Natural killer cell (primary cell): ENCODE measurements at regions not wholly inside any gene's neighbourhood (a gene's known extent, or its start where the extent isn't known, plus 50 kb on each side); places are given as distances from the start of the nearest gene placed in this dataset.

ENCODE experiments used
- ATAC-seq, 3 donors: fragments of 150-1000 bp in 2 of 3; fragments of 200-7000 bp in 1 of 3; cut with Tn5 transposase; 1 replicate in 1 of 3; 2 replicates in 2 of 3; pipeline ENCODE4 v1.10.0; 2021; ENCODE audit warnings: mild to moderate bottlenecking in 2 of 3, moderate library complexity in 2 of 3
- DNase-seq, 2 donors: peaks; one replicate each; pipeline versions ENCODE4 v3.0.0 to v3.0.0-alpha.2; 2013 to 2021; ENCODE audit warnings: mixed read lengths in 1 of 2
- H3K27ac ChIP-seq: one replicate; pipeline ENCODE4 v1.5.1; 2013; ENCODE audit warnings: mild to moderate bottlenecking, low read length
- H3K27me3 ChIP-seq: one replicate; pipeline ENCODE4 v1.6.1; 2013; ENCODE audit warnings: low read length; ENCODE audit not compliant: control insufficient read depth, insufficient read depth
- H3K36me3 ChIP-seq: one replicate; pipeline ENCODE4 v1.6.1; 2013; ENCODE audit warnings: low read length; ENCODE audit not compliant: control insufficient read depth, insufficient read depth
- H3K4me1 ChIP-seq: one replicate; pipeline ENCODE4 v1.6.1; 2013; ENCODE audit warnings: low read length; ENCODE audit not compliant: control insufficient read depth, insufficient read depth
- H3K4me3 ChIP-seq: one replicate; pipeline ENCODE4 v1.5.1; 2013; ENCODE audit warnings: low read length
- H3K9me3 ChIP-seq: one replicate; pipeline ENCODE4 v1.6.1; 2013; ENCODE audit warnings: low read length; ENCODE audit not compliant: control insufficient read depth, insufficient read depth
- H3K27ac Mint-ChIP-seq, 2 donors: one replicate each; pipeline ENCODE4 v1.8.0; 2022; ENCODE audit warnings: mild to moderate bottlenecking in 2 of 2, mixed read lengths in 2 of 2, moderate library complexity in 1 of 2
- H3K27me3 Mint-ChIP-seq, 2 donors: one replicate each; pipeline ENCODE4 v1.8.0; 2022; ENCODE audit warnings: low read depth in 2 of 2, mixed read lengths in 2 of 2
- H3K36me3 Mint-ChIP-seq: one replicate; pipeline ENCODE4 v1.8.0; 2022; ENCODE audit warnings: mixed read lengths
- H3K4me1 Mint-ChIP-seq, 2 donors: one replicate each; pipeline ENCODE4 v1.8.0; 2022; ENCODE audit warnings: mixed read lengths in 2 of 2
- H3K4me3 Mint-ChIP-seq: one replicate; pipeline ENCODE4 v1.8.0; 2022; ENCODE audit warnings: mild to moderate bottlenecking, moderate library complexity, mixed read lengths
- H3K9me3 Mint-ChIP-seq, 2 donors: one replicate each; pipeline ENCODE4 v1.8.0; 2022; ENCODE audit warnings: mixed read lengths in 2 of 2
- WGBS: methylation state at CpG from one replicate; pipeline ENCODE4 v1.1.7; 2013; ENCODE audit warnings: missing lambda C conversion rate; ENCODE audit not compliant: insufficient coverage; 5-methylcytosine and 5-hydroxymethylcytosine counted together
- intact Hi-C: fragments of 100-400 bp; cut with micrococcal nuclease; formaldehyde crosslinking; loops from one replicate; pipeline ENCODE4 v1.14.2; 2022
- TF ChIP-seq, protein P1 (sequence below): fragments of 200-600 bp; IDR thresholded peaks from one replicate; pipeline ENCODE4 v1.8.0; 2022; ENCODE audit warnings: antibody characterized with exemption

DNA sequence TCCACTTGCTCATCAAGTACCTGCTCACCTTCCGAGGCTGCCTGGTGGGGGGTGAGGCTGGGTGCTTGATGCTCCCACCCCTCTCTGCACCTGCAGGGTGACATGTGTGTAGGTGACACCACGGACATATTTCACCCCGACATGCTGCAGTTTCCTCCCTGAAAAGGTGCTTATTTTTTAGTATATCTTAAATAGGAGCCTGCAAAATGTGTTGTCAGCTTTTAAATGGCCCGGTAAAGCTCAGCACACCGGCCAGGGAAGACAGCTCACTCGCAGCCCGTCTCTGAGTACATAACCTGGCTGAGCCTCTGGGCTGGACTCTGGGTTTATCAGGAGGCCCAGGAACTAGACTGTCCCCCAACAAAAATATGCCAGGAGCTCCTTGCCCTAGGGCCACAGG is 89.3 kb upstream of the LINGO1 start:
- Histone ChIP-seq H3K9me3 (no peaks in the 10 kb centered on the region), H3K36me3 (no peaks in the 10 kb centered on the region), H3K4me3 (no peak overlapping the region), H3K27me3 (no peaks in the 10 kb centered on the region), H3K4me1 (no peaks in the 10 kb centered on the region), H3K27ac (no peak overlapping the region)
- Mint-ChIP-seq H3K27me3 (peaks cover under 1 to 2% of the 10 kb centered on the region in 2 donors), H3K4me3 (no peak overlapping the region), H3K27ac (no peak overlapping the region), H3K36me3 (no peaks in the 10 kb centered on the region), H3K4me1 (no peaks in the 10 kb centered on the region), H3K9me3 (no peaks in the 10 kb centered on the region)
- intact Hi-C loops = no loop called here
- ATAC-seq (no peak), DNase-seq (no peak)
- 76% methylated on average over 7 of the region's 7 CpGs for WGBS
- TF ChIP-seq, protein P1, sequence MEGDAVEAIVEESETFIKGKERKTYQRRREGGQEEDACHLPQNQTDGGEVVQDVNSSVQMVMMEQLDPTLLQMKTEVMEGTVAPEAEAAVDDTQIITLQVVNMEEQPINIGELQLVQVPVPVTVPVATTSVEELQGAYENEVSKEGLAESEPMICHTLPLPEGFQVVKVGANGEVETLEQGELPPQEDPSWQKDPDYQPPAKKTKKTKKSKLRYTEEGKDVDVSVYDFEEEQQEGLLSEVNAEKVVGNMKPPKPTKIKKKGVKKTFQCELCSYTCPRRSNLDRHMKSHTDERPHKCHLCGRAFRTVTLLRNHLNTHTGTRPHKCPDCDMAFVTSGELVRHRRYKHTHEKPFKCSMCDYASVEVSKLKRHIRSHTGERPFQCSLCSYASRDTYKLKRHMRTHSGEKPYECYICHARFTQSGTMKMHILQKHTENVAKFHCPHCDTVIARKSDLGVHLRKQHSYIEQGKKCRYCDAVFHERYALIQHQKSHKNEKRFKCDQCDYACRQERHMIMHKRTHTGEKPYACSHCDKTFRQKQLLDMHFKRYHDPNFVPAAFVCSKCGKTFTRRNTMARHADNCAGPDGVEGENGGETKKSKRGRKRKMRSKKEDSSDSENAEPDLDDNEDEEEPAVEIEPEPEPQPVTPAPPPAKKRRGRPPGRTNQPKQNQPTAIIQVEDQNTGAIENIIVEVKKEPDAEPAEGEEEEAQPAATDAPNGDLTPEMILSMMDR = no peak

DNA sequence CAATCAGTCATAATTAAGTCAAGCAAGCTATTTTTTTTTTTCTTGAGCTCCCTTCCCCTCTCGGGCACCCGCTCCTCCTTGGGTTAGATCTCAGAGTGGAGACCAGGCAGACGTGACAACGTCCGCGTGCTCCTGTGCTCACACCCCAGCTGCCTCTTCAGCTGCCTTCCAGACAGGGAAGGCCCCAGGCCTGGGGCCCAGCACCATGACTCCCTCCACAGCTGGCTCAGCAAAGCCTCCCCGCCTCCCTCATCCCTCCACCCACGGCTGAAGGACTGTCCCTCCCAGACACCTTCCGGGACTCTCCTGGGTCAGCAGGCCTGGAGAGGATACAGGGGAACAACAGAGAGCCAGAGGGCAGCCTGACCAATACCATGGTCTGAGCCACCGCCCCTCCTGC is 87.9 kb upstream of the LINGO1 start:
- Mint-ChIP-seq H3K4me1 (no peaks in the 10 kb centered on the region), H3K27me3 (peaks cover 10 to 11% of the 10 kb centered on the region in 2 donors), H3K36me3 (no peaks in the 10 kb centered on the region), H3K27ac (no peak overlapping the region), H3K4me3 (no peak overlapping the region), H3K9me3 (no peaks in the 10 kb centered on the region)
- Histone ChIP-seq H3K4me1 (no peaks in the 10 kb centered on the region), H3K4me3 (no peak overlapping the region), H3K27me3 (no peaks in the 10 kb centered on the region), H3K9me3 (no peaks in the 10 kb centered on the region), H3K36me3 (no peaks in the 10 kb centered on the region), H3K27ac (no peak overlapping the region)
- intact Hi-C loops = no loop called here
- 79% methylated on average over 10 of the region's 10 CpGs for WGBS
- TF ChIP-seq, protein P1 = no peak
- ATAC-seq (no peak), DNase-seq (no peak)

DNA sequence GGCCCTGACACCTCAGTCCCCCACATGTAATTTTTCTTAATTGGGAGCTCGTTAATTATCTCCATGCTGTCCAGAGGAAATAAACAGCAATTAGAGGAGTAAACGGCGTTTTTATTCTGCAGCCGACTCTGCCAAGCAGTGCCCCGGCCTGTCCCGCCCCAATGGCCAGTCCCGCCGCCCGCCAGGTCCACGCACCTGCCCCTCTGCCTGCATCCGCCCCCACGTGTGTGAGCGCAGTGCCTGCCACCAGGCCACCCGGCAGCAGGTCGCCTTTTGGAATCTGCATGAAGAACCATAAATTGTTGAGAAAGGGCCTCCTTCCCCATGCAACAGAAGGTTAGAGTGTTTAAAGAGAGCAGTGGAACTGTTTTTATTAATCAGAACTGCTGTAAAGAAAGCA is 87.5 kb upstream of the LINGO1 start:
- no peak for ATAC-seq
- Histone ChIP-seq H3K4me1 (no peaks in the 10 kb centered on the region), H3K27ac (no peak overlapping the region), H3K4me3 (no peak overlapping the region), H3K9me3 (no peaks in the 10 kb centered on the region), H3K27me3 (no peaks in the 10 kb centered on the region), H3K36me3 (no peaks in the 10 kb centered on the region)
- Mint-ChIP-seq H3K9me3 (no peaks in the 10 kb centered on the region), H3K27me3 (peaks cover 10 to 11% of the 10 kb centered on the region in 2 donors), H3K4me1 (no peaks in the 10 kb centered on the region), H3K4me3 (no peak overlapping the region), H3K36me3 (no peaks in the 10 kb centered on the region), H3K27ac (no peak overlapping the region)
- no peak for DNase-seq
- TF ChIP-seq, protein P1 = no peak
- WGBS = 84% methylated on average over 15 of the region's 15 CpGs
- intact Hi-C loops = no loop called here

DNA sequence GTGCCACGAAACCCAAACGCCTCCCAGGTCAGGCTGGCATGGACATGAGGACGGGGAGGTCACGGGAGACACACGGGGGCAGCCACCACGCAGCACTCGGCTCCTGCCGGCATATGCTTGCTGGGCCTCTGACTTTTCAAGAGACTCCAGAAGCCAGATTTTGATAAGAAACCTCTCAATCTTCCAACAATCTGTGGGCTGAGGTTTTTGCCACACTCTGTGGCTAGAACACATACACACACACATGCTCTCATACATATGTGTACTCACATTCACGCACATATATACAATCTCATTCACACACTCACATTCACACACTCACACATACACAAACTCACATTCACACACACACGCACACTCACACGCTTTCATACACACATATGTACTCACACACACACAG is 86.7 kb upstream of the LINGO1 start:
- no peaks in the 10 kb centered on the region for H3K9me3 ChIP-seq
- no peaks in the 10 kb centered on the region for H3K27me3 ChIP-seq
- intact Hi-C loops = no loop called here
- ATAC-seq = no peak
- DNase-seq = no peak
- 80% methylated on average over 11 of the region's 11 CpGs for WGBS
- peaks cover 10 to 14% of the 10 kb centered on the region in 2 donors for H3K27me3 Mint-ChIP-seq
- H3K36me3 ChIP-seq = no peaks in the 10 kb centered on the region
- H3K4me1 Mint-ChIP-seq = no peaks in the 10 kb centered on the region
- TF ChIP-seq, protein P1 = no peak
- H3K4me3 Mint-ChIP-seq = no peak overlapping the region
- no peaks in the 10 kb centered on the region for H3K4me1 ChIP-seq
- H3K36me3 Mint-ChIP-seq = no peaks in the 10 kb centered on the region
- H3K4me3 ChIP-seq = no peak overlapping the region
- H3K9me3 Mint-ChIP-seq = no peaks in the 10 kb centered on the region
- no peak overlapping the region for H3K27ac Mint-ChIP-seq
- no peak overlapping the region for H3K27ac ChIP-seq
